NB4 (cell line): ENCODE measurements at regions not wholly inside any gene's neighbourhood (a gene's known extent, or its start where the extent isn't known, plus 50 kb on each side); places are given as distances from the start of the nearest gene placed in this dataset.

ENCODE experiments used
- DNase-seq: peaks from one replicate; pipeline ENCODE4 v3.0.0; 2010; ENCODE audit warnings: low read depth
- H3K4me3 ChIP-seq: one replicate; pipeline ENCODE4 v1.5.1; 2011; ENCODE audit warnings: mild to moderate bottlenecking, low read depth, low read length, moderate library complexity
- CTCF ChIP-seq: IDR thresholded peaks from one replicate; pipeline ENCODE4 v1.5.1; 2012; ENCODE audit warnings: low read depth, low read length
- MAX ChIP-seq: IDR thresholded peaks from 2 replicates; pipeline ENCODE4 v1.6.1; 2011; ENCODE audit warnings: low read depth, low read length
- MYC ChIP-seq: IDR thresholded peaks from 2 replicates; pipeline ENCODE4 v1.6.1; 2011; ENCODE audit warnings: low read depth, low read length
- POLR2A ChIP-seq: IDR thresholded peaks from 2 replicates; pipeline ENCODE4 v1.6.1; 2011; ENCODE audit warnings: mild to moderate bottlenecking; ENCODE audit not compliant: insufficient read length; ENCODE audit errors: extremely low read depth

GRCh38 chr1:185656663-185657062, 77.5 kb upstream of the HMCN1 start:
- H3K4me3 ChIP-seq: no peak overlapping the region
- no peak for TF ChIP-seq MAX
- no peak for TF ChIP-seq POLR2A
- no peak for TF ChIP-seq CTCF
- no peak for TF ChIP-seq MYC
- DNase-seq: no peak

- TF ChIP-seq MYC: no peak
- TF ChIP-seq MAX: no peak
- no peak for TF ChIP-seq POLR2A
- no peak for TF ChIP-seq CTCF
- DNase-seq: no peak
- no peak overlapping the region for H3K4me3 ChIP-seq
Observed at GRCh38 chr1:185654952-185655314, 79.3 kb upstream of the HMCN1 start.

GRCh38 chr1:185654199-185654951, 79.8 kb upstream of the HMCN1 start:
- TF ChIP-seq POLR2A (no peak), CTCF (no peak), MYC (no peak), MAX (no peak)
- DNase-seq: no peak

GRCh38 chr1:185653615-185654014, 80.6 kb upstream of the HMCN1 start:
- H3K4me3 ChIP-seq: no peak overlapping the region
- no peak for DNase-seq
- TF ChIP-seq POLR2A (no peak), CTCF (no peak), MAX (no peak), MYC (no peak)

More at GRCh38 chr1:185654199-185654951, 79.8 kb upstream of the HMCN1 start:
- no peak overlapping the region for H3K4me3 ChIP-seq

- no peak overlapping the region for H3K4me3 ChIP-seq
- peak; percentile 34 for DNase-seq
- TF ChIP-seq POLR2A: no peak
- TF ChIP-seq CTCF: peak; percentile 33
Observed at GRCh38 chr1:185652348-185652747, 81.8 kb upstream of the HMCN1 start.

- no peak overlapping the region for H3K4me3 ChIP-seq
- no peak for DNase-seq
- no peak for TF ChIP-seq CTCF
- TF ChIP-seq MAX: no peak
- TF ChIP-seq POLR2A: no peak
- TF ChIP-seq MYC: no peak
Observed at GRCh38 chr1:185650602-185651230, 83.5 kb upstream of the HMCN1 start.
